PFSK-1 (cell line): ENCODE measurements at regions not wholly inside any gene's neighbourhood (a gene's known extent, or its start where the extent isn't known, plus 50 kb on each side); places are given as distances from the start of the nearest gene placed in this dataset.

ENCODE experiments used
- FOXP2 ChIP-seq: optimal IDR thresholded peaks from 2 replicates; pipeline ENCODE3; 2011; ENCODE audit warnings: borderline replicate concordance, control low read depth, inconsistent platforms; ENCODE audit not compliant: insufficient read depth; ENCODE audit errors: extremely low read length, extremely low read depth
- POLR2AphosphoS5 ChIP-seq: IDR thresholded peaks from 2 replicates; pipeline ENCODE4 v1.6.1; 2012; ENCODE audit warnings: low read depth, mild to moderate bottlenecking, control low read depth, low read length, moderate library complexity
- REST ChIP-seq, 2 experiments: IDR thresholded peaks; 2 replicates each; pipeline versions ENCODE4 v1.6.1 to v1.8.0; 2011 to 2012; ENCODE audit warnings: low read depth in 2 of 2, low read length in 2 of 2, control low read depth in 1 of 2, inconsistent platforms in 1 of 2, mild to moderate bottlenecking in 1 of 2, moderate library complexity in 1 of 2; ENCODE audit not compliant: insufficient read depth in 1 of 2
- SIN3A ChIP-seq: IDR thresholded peaks from 2 replicates; pipeline ENCODE4 v1.6.1; 2012; ENCODE audit warnings: mild to moderate bottlenecking, low read length, moderate library complexity, borderline replicate concordance; ENCODE audit not compliant: insufficient read depth
- TAF1 ChIP-seq: IDR thresholded peaks from 2 replicates; pipeline ENCODE4 v1.6.1; 2012; ENCODE audit warnings: low read length, control low read depth, borderline replicate concordance; ENCODE audit not compliant: insufficient read depth

- TF ChIP-seq REST (IDR thresholded peaks at IDR 0.05; ENCODE audit: insufficient read depth in 1 of 2, low read depth in 2 of 2, low read length in 2 of 2): no peak
- no peak for TF ChIP-seq SIN3A
- TF ChIP-seq POLR2AphosphoS5: no peak
- TF ChIP-seq FOXP2: no peak
- no peak for TF ChIP-seq TAF1
Measured at GRCh38 chr7:131726031-131726430, 169.6 kb upstream of the PODXL start.

GRCh38 chr7:131724776-131725345 is 168.4 kb upstream of the PODXL start:
- TF ChIP-seq REST (IDR thresholded peaks at IDR 0.05; ENCODE audit: insufficient read depth in 1 of 2, low read depth in 2 of 2, low read length in 2 of 2): no peak
- no peak for TF ChIP-seq TAF1
- no peak for TF ChIP-seq FOXP2
- no peak for TF ChIP-seq SIN3A

- no peak for TF ChIP-seq REST (IDR thresholded peaks at IDR 0.05; ENCODE audit: insufficient read depth in 1 of 2, low read depth in 2 of 2, low read length in 2 of 2)
- TF ChIP-seq FOXP2: no peak
- TF ChIP-seq TAF1: no peak
- TF ChIP-seq POLR2AphosphoS5: no peak
- TF ChIP-seq SIN3A: no peak
Measured at GRCh38 chr7:131723926-131724325, 167.5 kb upstream of the PODXL start.

GRCh38 chr7:131722371-131722770 is 165.9 kb upstream of the PODXL start:
- TF ChIP-seq SIN3A (no peak), REST (IDR thresholded peaks at IDR 0.05; ENCODE audit: insufficient read depth in 1 of 2, low read depth in 2 of 2, low read length in 2 of 2) (no peak), POLR2AphosphoS5 (no peak)

- TF ChIP-seq TAF1 (no peak), FOXP2 (no peak), POLR2AphosphoS5 (no peak), SIN3A (no peak), REST (IDR thresholded peaks at IDR 0.05; ENCODE audit: insufficient read depth in 1 of 2, low read depth in 2 of 2, low read length in 2 of 2) (no peak)
Measured at GRCh38 chr7:131721660-131722059, 165.2 kb upstream of the PODXL start.
